GM18498 (cell line): ENCODE measurements at regions not wholly inside any gene's neighbourhood (a gene's known extent, or its start where the extent isn't known, plus 50 kb on each side); places are given as distances from the start of the nearest gene placed in this dataset.

Experiments used
- ATAC-seq: cut with Tn5 transposase; IDR thresholded peaks from one replicate; pipeline ENCODE4 v1.9.1; 2021; ENCODE audit warnings: mild to moderate bottlenecking, moderate library complexity; ENCODE audit not compliant: unreplicated experiment

GRCh38 chr7:21137640-21138039, 290.2 kb upstream of the SP4 start:
- no peak for ATAC-seq

GRCh38 chr7:21140622-21141021, 287.3 kb upstream of the SP4 start:
- no peak for ATAC-seq

DNA sequence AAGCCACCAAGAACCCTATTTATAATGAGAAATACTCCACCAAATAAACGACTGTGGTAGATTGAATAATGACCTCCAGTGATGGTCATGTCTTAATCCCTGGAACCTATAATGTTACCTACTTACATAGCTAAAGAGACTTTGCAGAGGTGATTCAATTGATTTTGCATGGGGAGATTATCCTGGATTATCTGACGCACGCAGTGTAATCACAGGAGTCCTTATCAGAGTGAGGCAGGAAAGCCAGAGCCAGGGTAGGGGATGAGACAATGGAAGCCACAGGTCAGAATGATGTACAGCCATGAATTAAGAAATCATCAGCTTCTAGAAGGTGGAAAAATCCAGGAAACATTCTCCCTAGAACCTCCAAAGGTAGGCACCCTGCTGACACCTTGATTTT, 286.4 kb upstream of the SP4 start:
- ATAC-seq = no peak

- ATAC-seq = no peak
These were observed 285.8 kb upstream of the SP4 start for GRCh38 chr7:21142081-21142480.

GRCh38 chr7:21146642-21147423, 281.1 kb upstream of the SP4 start:
- ATAC-seq = no peak

- ATAC-seq = no peak
These were observed 278.1 kb upstream of the SP4 start for GRCh38 chr7:21149809-21150208.

DNA sequence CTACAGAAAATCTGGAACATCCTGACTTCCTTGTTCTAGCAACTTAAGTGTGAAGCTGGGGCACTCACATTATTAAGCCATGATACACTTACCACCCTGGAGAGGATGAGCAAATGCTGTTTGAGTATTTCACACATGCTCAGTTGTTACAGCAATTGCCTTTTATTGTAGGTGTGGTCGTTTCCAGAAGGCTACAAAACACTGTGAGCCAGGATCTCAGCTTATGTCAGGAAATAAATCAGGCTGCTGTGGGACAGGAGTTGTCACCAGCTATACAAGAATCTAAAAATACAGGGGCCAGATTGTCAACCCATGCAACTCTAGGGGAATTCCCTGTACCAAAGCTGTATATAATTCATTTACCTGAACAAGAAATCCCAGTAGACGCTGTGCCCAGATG, 273.3 kb upstream of the SP4 start:
- no peak for ATAC-seq

DNA sequence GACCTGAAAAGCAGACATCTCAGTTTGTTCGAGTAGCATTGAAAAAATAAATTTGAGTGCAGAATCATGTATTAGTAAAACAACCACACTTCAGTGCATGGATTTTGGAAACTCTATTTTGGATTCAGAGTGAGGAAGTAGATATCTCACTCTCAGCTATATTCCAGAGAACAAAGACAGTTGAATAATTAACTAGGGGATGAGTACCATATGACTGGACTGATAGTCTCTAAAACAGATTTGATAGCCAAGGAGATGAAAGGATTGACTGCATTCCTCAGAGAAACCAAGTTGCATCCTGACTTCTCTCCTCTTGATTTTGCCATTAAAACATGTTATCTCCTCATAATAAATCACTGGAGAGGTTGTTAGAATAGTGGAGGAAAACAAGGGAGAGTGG, 268.4 kb upstream of the SP4 start:
- ATAC-seq = no peak

- ATAC-seq = no peak
These were observed 267.5 kb upstream of the SP4 start for GRCh38 chr7:21160401-21160800.

- no peak for ATAC-seq
These were observed 259.9 kb upstream of the SP4 start for GRCh38 chr7:21167942-21168341.

- no peak for ATAC-seq
These were observed 258.0 kb upstream of the SP4 start for GRCh38 chr7:21169667-21170580.

DNA sequence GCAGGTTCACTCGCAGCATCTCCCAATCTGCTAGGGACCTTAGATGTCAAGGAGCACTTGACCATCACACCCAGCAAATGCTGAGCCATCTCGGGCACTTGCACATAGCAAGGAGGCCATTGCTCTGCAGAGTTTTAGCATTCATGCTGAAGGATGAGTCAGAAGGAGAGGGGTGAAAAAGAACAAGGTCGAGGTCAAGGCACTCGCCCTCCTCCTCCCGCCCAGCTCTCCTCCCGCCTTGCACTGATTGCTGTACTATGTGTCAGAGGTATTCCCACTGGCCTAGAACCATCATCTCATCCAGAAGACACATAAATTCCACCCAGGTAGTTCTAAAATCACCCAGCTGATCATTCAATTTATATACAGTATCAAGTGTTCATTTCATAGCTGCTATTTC, 255.1 kb upstream of the SP4 start:
- no peak for ATAC-seq

GRCh38 chr7:21173436-21173835, 254.4 kb upstream of the SP4 start:
- no peak for ATAC-seq

- no peak for ATAC-seq
These were observed 252.2 kb upstream of the SP4 start for GRCh38 chr7:21175714-21176113.

GRCh38 chr7:21184942-21185652, 242.8 kb upstream of the SP4 start:
- ATAC-seq = no peak

- no peak for ATAC-seq
These were observed 242.1 kb upstream of the SP4 start for GRCh38 chr7:21185653-21186265.

DNA sequence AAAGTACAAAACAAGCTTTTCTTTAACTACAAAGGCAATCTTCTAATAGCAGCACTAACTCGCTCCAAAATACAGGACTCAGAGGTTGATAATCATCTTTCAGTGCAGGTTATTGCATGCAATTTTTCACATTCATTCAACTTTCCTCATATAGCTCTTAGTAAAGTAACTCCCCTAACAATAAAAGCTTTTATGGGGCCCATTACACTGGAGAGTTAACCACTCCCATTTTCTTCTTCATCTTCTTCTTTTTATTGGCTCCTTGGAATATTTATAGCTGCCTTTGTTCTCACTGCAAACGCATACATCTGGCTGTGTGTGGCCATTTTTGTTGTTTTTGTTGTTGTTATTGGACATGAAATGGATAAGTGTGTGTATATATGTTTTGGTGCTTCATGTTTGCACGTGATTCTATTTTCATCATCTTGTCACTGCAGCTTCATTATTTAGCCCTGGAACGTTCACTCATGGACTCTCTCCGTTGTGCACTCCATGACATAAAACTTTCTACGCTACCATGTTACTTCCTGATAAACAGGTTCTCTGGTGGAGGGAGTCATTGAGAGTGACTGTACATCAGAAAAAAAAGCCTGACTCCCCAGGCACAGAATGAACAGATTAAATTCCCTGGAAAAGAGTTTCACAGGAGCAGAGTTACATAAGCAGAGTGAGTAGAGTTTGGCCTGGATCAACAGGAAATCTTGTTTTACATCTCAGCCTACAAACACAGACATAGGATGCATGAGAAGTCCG, 236.4 kb upstream of the SP4 start:
- no peak for ATAC-seq

GRCh38 chr7:21192657-21193056, 235.2 kb upstream of the SP4 start:
- no peak for ATAC-seq

- ATAC-seq = no peak
These were observed 234.0 kb upstream of the SP4 start for GRCh38 chr7:21193895-21194294.

- ATAC-seq = no peak
These were observed 232.9 kb upstream of the SP4 start for GRCh38 chr7:21194936-21195335.
